GM23338 (cell line): ENCODE measurements at regions not wholly inside any gene's neighbourhood (a gene's known extent, or its start where the extent isn't known, plus 50 kb on each side); places are given as distances from the start of the nearest gene placed in this dataset.
"Not testable (repeated sequence)": the region's sequence is repeated elsewhere in the genome, so short reads cannot be mapped to it uniquely, and the experiment has no call there.

Source experiments
- ATAC-seq: fragments of 200-7000 bp; cut with Tn5 transposase; 3 replicates; pipeline ENCODE4 v1.9.1; 2020
- DNase-seq: peaks from one replicate; pipeline ENCODE4 v3.0.0-alpha.2; 2015; ENCODE audit warnings: low spot score
- H2AFZ ChIP-seq: fragments of 200-600 bp; sonication (generic); 2 replicates; pipeline ENCODE4 v1.8.0; 2016; ENCODE audit warnings: antibody characterized with exemption, mild to moderate bottlenecking, moderate library complexity
- H3F3A ChIP-seq: fragments of 200-600 bp; sonication (generic); replicated peaks from 2 replicates; pipeline ENCODE4 v1.8.0; 2017; ENCODE audit warnings: antibody characterized with exemption, mixed run types, low read depth
- H3K27ac ChIP-seq: fragments of 200-600 bp; sonication (generic); 2 replicates; pipeline ENCODE4 v1.6.1; 2016; ENCODE audit warnings: low read depth
- H3K27me3 ChIP-seq: fragments of 200-600 bp; sonication (generic); 2 replicates; pipeline ENCODE4 v1.8.0; 2016; ENCODE audit warnings: mild to moderate bottlenecking, mixed run types, moderate library complexity; ENCODE audit not compliant: insufficient read depth
- H3K36me3 ChIP-seq: fragments of 200-600 bp; sonication (generic); 2 replicates; pipeline ENCODE4 v1.8.0; 2016; ENCODE audit warnings: mild to moderate bottlenecking; ENCODE audit not compliant: insufficient read depth
- H3K4me1 ChIP-seq: fragments of 200-600 bp; sonication (generic); 2 replicates; pipeline ENCODE4 v1.8.0; 2016; ENCODE audit warnings: mild to moderate bottlenecking, moderate library complexity; ENCODE audit not compliant: insufficient read depth
- H3K4me2 ChIP-seq: fragments of 200-600 bp; sonication (generic); 2 replicates; pipeline ENCODE4 v1.7.1; 2017; ENCODE audit warnings: mixed run types
- H3K4me3 ChIP-seq: fragments of 200-600 bp; sonication (generic); 2 replicates; pipeline ENCODE4 v1.6.1; 2016; ENCODE audit warnings: mixed run types
- H3K79me2 ChIP-seq: fragments of 200-600 bp; sonication (generic); replicated peaks from 2 replicates; pipeline ENCODE4 v1.8.0; 2017; ENCODE audit warnings: mild to moderate bottlenecking; ENCODE audit not compliant: insufficient read depth
- H3K9me2 ChIP-seq: fragments of 200-600 bp; sonication (generic); 2 replicates; pipeline ENCODE4 v1.8.0; 2017; ENCODE audit not compliant: insufficient read depth
- H4K20me1 ChIP-seq: fragments of 200-600 bp; sonication (generic); replicated peaks from 2 replicates; pipeline ENCODE4 v1.8.0; 2017; ENCODE audit warnings: mild to moderate bottlenecking; ENCODE audit not compliant: insufficient read depth
- H3K27ac Mint-ChIP-seq: 2 replicates; pipeline ENCODE4 v1.8.0; 2020; ENCODE audit warnings: inconsistent platforms, mild to moderate bottlenecking, moderate library complexity, mixed read lengths
- H3K27me3 Mint-ChIP-seq: 3 replicates; pipeline ENCODE4 v1.8.0; 2022; ENCODE audit warnings: low read depth, mild to moderate bottlenecking, moderate library complexity, mixed read lengths, inconsistent platforms; ENCODE audit not compliant: insufficient read depth, poor library complexity
- H3K36me3 Mint-ChIP-seq: 3 replicates; pipeline ENCODE4 v1.8.0; 2021; ENCODE audit warnings: low read depth, mild to moderate bottlenecking, inconsistent platforms, moderate library complexity, mixed read lengths
- H3K4me1 Mint-ChIP-seq: 3 replicates; pipeline ENCODE4 v1.8.0; 2020; ENCODE audit warnings: mild to moderate bottlenecking, inconsistent platforms, mixed read lengths
- H3K4me3 Mint-ChIP-seq: 3 replicates; pipeline ENCODE4 v1.8.0; 2021; ENCODE audit warnings: moderate library complexity, mild to moderate bottlenecking, inconsistent platforms, mixed read lengths
- H3K9me3 Mint-ChIP-seq: 3 replicates; pipeline ENCODE4 v1.8.0; 2020; ENCODE audit warnings: moderate library complexity, mild to moderate bottlenecking, inconsistent platforms, mixed read lengths
- ZNF462 ChIP-seq: fragments of 250-450 bp; sonication (Bioruptor Pico); IDR thresholded peaks from 2 replicates; pipeline ENCODE4 v1.5.0; 2020; ENCODE audit warnings: mild to moderate bottlenecking, moderate library complexity

- no peak for TF ChIP-seq ZNF462 (CRISPR knock-in tag)
Observed at GRCh38 chr16:29158785-29159184, 173.9 kb downstream of the LAT start (continued).

- H3K4me1 Mint-ChIP-seq = peaks cover 21% of the 10 kb centered on the region
- not testable (repeated sequence) for DNase-seq, H3K79me2 ChIP-seq, H3K9me3 Mint-ChIP-seq, H2AFZ ChIP-seq, H3K9me2 ChIP-seq, H3F3A ChIP-seq, H3K36me3 ChIP-seq, H3K27me3 ChIP-seq, H4K20me1 ChIP-seq, H3K4me3 ChIP-seq, H3K4me2 ChIP-seq, H3K4me3 Mint-ChIP-seq, H3K36me3 Mint-ChIP-seq
- H3K27ac ChIP-seq = peak overlapping the region; percentile 89; the same call in 1 of the 2 replicates
- ATAC-seq = peak; percentile 15
- peaks cover 10% of the 10 kb centered on the region for H3K4me1 ChIP-seq
- peak overlapping the region; percentile 96 for H3K27ac Mint-ChIP-seq
- H3K27me3 Mint-ChIP-seq = peaks cover 17% of the 10 kb centered on the region
Observed at GRCh38 chr16:29158031-29158784, 173.4 kb downstream of the LAT start.

- H3F3A ChIP-seq, H3K27me3 ChIP-seq, H3K79me2 ChIP-seq, H3K4me2 ChIP-seq, H3K9me2 ChIP-seq, H3K4me3 ChIP-seq, H3K36me3 ChIP-seq, H3K36me3 Mint-ChIP-seq, H2AFZ ChIP-seq, H4K20me1 ChIP-seq, H3K9me3 Mint-ChIP-seq: not testable (repeated sequence)
- DNase-seq (peak; percentile 71), ATAC-seq (peak; percentile 59)
- Histone ChIP-seq H3K27ac (peak overlapping the region; percentile 90), H3K4me1 (peaks cover 10% of the 10 kb centered on the region)
- Mint-ChIP-seq H3K4me3 (peak overlapping the region; percentile 42; the same call in 1 of the 3 replicates), H3K27me3 (peaks cover 15% of the 10 kb centered on the region), H3K4me1 (peaks cover 21% of the 10 kb centered on the region), H3K27ac (peak overlapping the region; percentile 96)
Observed at GRCh38 chr16:29157051-29157923, 172.4 kb downstream of the LAT start.
